Tibial nerve (tissue), 4 donors: ENCODE measurements at regions not wholly inside any gene's neighbourhood (a gene's known extent, or its start where the extent isn't known, plus 50 kb on each side); places are given as distances from the start of the nearest gene placed in this dataset.

ENCODE experiments used
- CTCF ChIP-seq, 5 experiments: fragments of 200-600 bp in 3 of 5; fragments of 450-650 bp in 2 of 5; sonication (generic) in 3 of 5; IDR thresholded peaks; one replicate each; pipeline ENCODE4 v1.5.1; 2016 to 2019; ENCODE audit warnings: antibody characterized with exemption in 5 of 5, mild to moderate bottlenecking in 3 of 5, moderate library complexity in 2 of 5
- EP300 ChIP-seq, 2 donors: sonication (generic); formaldehyde crosslinking; IDR thresholded peaks; one replicate each; pipeline ENCODE4 v1.6.1; 2017; ENCODE audit warnings: antibody characterized with exemption in 2 of 2, mild to moderate bottlenecking in 1 of 2

- TF ChIP-seq CTCF (IDR thresholded peaks at IDR 0.05) = no peak
- TF ChIP-seq EP300 (IDR thresholded peaks at IDR 0.05) = no peak
Observed at GRCh38 chr7:68224041-68224741, 1227.6 kb downstream of the TYW1 start.
